ENCODE measurements at regions not wholly inside any gene's neighbourhood (a gene's known extent, or its start where the extent isn't known, plus 50 kb on each side); places are given as distances from the start of the nearest gene placed in this dataset.

GRCh38 chr4:26024079-26024478 is 110.1 kb downstream of the SMIM20 start:
- TF ChIP-seq POLR2A (IDR thresholded peaks at IDR 0.05) (no peak), CTCF (IDR thresholded peaks at IDR 0.05) (no peak)

All from tibial nerve (tissue), 3 donors.